ENCODE measurements at regions not wholly inside any gene's neighbourhood (a gene's known extent, or its start where the extent isn't known, plus 50 kb on each side); places are given as distances from the start of the nearest gene placed in this dataset.

GRCh38 chr12:77377116-77377515 lies 311.7 kb upstream of the E2F7 start:
- Histone ChIP-seq H3K4me1 (no peaks in the 10 kb centered on the region), H3K9me3 (no peaks in the 10 kb centered on the region), H3K4me2 (no peak overlapping the region), H3K27ac (no peak overlapping the region), H3K4me3 (no peak overlapping the region)
- 0% methylated on average over 1 of the region's 1 CpG for WGBS (ENCODE audit: missing lambda C conversion rate)
- ChIA-PET POLR2A (no interaction called here), CTCF (no interaction called here)
- FAIRE-seq (no peak), DNase-seq (ENCODE audit: low read depth in 1 of 2, low spot score in 1 of 2) (no peak), ATAC-seq (no peak)
- no peak for TF ChIP-seq EP300 (IDR thresholded peaks at IDR 0.05)
- TF ChIP-seq HEYL (CRISPR knock-in tag; IDR thresholded peaks at IDR 0.05), result no peak
- TF ChIP-seq ZSCAN20 (CRISPR knock-in tag; IDR thresholded peaks at IDR 0.05), result no peak
- TF ChIP-seq KDM1A (IDR thresholded peaks at IDR 0.05; ENCODE audit: low read depth), result no peak
- no peak for TF ChIP-seq CEBPB (IDR thresholded peaks at IDR 0.05)
- TF ChIP-seq ZFP36 (IDR thresholded peaks at IDR 0.05; ENCODE audit: borderline replicate concordance, partially characterized antibody), result no peak
- TF ChIP-seq RAD21 (conservative IDR thresholded peaks at IDR 0.05 in 1 of 2, IDR thresholded peaks at IDR 0.05 in 1 of 2), result no peak
- TF ChIP-seq TP53 (CRISPR knock-in tag; IDR thresholded peaks at IDR 0.05), result no peak
- TF ChIP-seq RNF2 (IDR thresholded peaks at IDR 0.05; ENCODE audit: borderline replicate concordance, low read depth), result no peak

- 7% methylated on average over 1 of the region's 1 CpG for WGBS (ENCODE audit: missing lambda C conversion rate)
- no peak for DNase-seq (ENCODE audit: low read depth in 1 of 2, low spot score in 1 of 2)
- Histone ChIP-seq H3K9me3 (no peaks in the 10 kb centered on the region), H3K4me1 (no peaks in the 10 kb centered on the region), H3K4me2 (no peak overlapping the region), H3K27ac (no peak overlapping the region), H3K4me3 (no peak overlapping the region)
- CTCF ChIA-PET, result no interaction called here
- TF ChIP-seq ZNF302 (CRISPR knock-in tag; IDR thresholded peaks at IDR 0.05) (no peak), HES2 (IDR thresholded peaks at IDR 0.05) (no peak), FOXS1 (CRISPR knock-in tag; IDR thresholded peaks at IDR 0.05) (no peak), CEBPB (IDR thresholded peaks at IDR 0.05) (no peak), CTCF (IDR thresholded peaks at IDR 0.05) (no peak), HOXA7 (CRISPR knock-in tag; IDR thresholded peaks at IDR 0.05) (no peak), BHLHE40 (IDR thresholded peaks at IDR 0.05; ENCODE audit: low read depth, low read length) (no peak), RFX5 (IDR thresholded peaks at IDR 0.05) (no peak), EP300 (IDR thresholded peaks at IDR 0.05) (no peak), GATA3 (IDR thresholded peaks at IDR 0.05; ENCODE audit: borderline replicate concordance) (no peak)
- TF ChIP-seq, protein P1, sequence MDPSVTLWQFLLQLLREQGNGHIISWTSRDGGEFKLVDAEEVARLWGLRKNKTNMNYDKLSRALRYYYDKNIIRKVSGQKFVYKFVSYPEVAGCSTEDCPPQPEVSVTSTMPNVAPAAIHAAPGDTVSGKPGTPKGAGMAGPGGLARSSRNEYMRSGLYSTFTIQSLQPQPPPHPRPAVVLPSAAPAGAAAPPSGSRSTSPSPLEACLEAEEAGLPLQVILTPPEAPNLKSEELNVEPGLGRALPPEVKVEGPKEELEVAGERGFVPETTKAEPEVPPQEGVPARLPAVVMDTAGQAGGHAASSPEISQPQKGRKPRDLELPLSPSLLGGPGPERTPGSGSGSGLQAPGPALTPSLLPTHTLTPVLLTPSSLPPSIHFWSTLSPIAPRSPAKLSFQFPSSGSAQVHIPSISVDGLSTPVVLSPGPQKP (IDR thresholded peaks at IDR 0.05; ENCODE audit: low read depth, low read length), result no peak
- POLR2A ChIA-PET, result no interaction called here
- no peak for ATAC-seq
- FAIRE-seq, result no peak
These were observed 309.3 kb upstream of the E2F7 start for GRCh38 chr12:77374673-77375072.

DNA sequence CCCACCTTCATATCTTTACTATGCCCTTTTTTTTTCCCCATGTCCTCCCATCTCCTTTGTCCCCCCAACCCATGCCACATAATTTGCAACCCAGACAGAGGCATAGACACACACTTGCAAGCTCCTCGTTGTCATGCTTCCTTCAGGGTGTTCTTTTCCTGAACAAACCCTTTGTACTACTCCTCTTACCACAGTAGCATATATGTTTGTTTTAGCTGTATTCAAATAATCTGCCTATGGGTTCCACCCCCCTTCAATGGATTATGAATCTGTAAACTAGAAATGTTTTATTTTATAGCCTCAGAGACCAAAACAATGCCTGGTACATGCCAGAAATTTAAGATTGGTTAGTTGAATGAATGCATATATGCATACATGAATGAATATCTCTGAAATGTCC lies 307.1 kb upstream of the E2F7 start:
- FAIRE-seq, result no peak
- H3K4me1 ChIP-seq, result no peaks in the 10 kb centered on the region
- no peaks in the 10 kb centered on the region for H3K9me3 ChIP-seq
- WGBS (ENCODE audit: missing lambda C conversion rate), result 0% methylated on average over 1 of the region's 1 CpG
- POLR2A ChIA-PET, result interaction anchor here (0.5 kb wide), 1 partner anchor 609 kb away, joined by 3 read pairs; no protein-coding TSS in a partner anchor
- H3K27ac ChIP-seq, result no peak overlapping the region
- DNase-seq (ENCODE audit: low read depth in 1 of 2, low spot score in 1 of 2), result no peak
- no peak overlapping the region for H3K4me2 ChIP-seq
- no peak for TF ChIP-seq RCOR1 (IDR thresholded peaks at IDR 0.05; ENCODE audit: low read depth, low read length)
- TF ChIP-seq HOXB5 (CRISPR knock-in tag; IDR thresholded peaks at IDR 0.05), result no peak
- H3K4me3 ChIP-seq, result no peak overlapping the region
- ATAC-seq, result no peak
- CTCF ChIA-PET, result no interaction called here

All from A549 (cell line).